AG10803 (cell line): ENCODE measurements at regions not wholly inside any gene's neighbourhood (a gene's known extent, or its start where the extent isn't known, plus 50 kb on each side); places are given as distances from the start of the nearest gene placed in this dataset.

ENCODE experiments used
- DNase-seq: peaks from one replicate; pipeline ENCODE4 v3.0.0; 2010; ENCODE audit warnings: low read depth
- H3K4me3 ChIP-seq: 2 replicates; pipeline ENCODE4 v1.5.1; 2011; ENCODE audit warnings: mild to moderate bottlenecking, low read length, control low read depth
- CTCF ChIP-seq: conservative IDR thresholded peaks from 2 replicates; pipeline ENCODE4 v1.5.1; 2011; ENCODE audit warnings: mild to moderate bottlenecking, low read length, control low read depth, inconsistent platforms

DNA sequence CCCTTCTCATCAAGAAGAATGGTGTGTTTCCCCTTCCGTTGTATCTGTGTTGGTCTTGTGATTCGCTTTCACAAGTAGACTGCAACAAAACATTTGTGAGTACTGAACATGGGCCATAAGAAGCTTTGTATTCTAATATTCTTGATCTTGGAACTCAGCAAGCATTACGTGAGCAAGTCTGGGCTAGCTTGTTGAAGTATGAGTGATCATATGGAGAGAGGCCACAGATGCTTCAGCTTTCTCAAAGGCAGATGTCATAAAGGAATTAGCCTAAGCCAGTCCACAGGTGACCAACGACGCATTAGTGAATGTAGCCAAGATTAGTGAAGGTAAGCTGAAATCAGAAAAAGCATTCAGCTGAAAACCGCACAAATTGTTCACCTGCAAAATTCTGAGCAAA lies 609.6 kb upstream of the NEGR1 start:
- no peak for DNase-seq
- no peak for TF ChIP-seq CTCF
- no peak overlapping the region for H3K4me3 ChIP-seq

DNA sequence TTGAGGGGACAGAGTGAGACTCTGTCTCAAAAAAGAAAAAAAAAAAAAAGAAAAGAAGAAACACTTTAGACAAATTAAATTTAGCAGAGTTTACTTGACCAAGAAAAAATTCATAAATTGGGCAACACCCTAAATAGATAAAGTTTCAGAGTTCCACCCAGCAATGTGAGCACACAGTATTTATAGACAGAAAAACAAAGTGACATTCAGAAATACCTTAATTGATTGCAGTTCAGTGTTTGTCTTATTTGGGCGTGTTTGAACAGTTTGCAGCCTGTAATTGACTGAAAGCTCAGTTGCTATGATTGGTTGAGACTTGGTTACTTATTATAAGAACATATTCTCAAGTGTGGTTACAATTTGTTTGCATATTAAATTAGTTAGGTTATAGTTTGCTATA lies 603.5 kb upstream of the NEGR1 start:
- H3K4me3 ChIP-seq = no peak overlapping the region
- TF ChIP-seq CTCF = no peak

GRCh38 chr1:72885017-72885416 lies 602.7 kb upstream of the NEGR1 start:
- H3K4me3 ChIP-seq = no peak overlapping the region
- DNase-seq = no peak
- TF ChIP-seq CTCF = no peak

More for the DNA sequence above, 603.5 kb upstream of the NEGR1 start:
- DNase-seq = no peak

DNA sequence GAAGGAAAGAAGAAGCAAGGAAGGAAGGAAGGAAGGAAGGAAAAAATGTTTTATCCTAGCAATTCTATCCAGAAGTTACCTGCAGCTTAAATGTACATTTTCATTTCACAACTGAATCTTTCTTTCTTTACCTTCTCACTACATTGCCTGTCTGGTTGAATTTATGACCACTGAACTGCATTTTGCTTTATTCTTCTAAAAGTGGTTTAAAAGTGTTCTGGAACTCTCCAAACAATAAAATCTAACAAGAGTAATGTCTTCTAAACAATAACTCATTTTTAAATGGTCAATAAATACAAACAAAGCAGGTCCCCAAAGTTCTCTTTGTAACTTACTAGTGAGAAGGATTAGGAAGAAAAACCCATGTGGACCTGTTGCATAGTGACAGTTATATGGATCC lies 587.5 kb upstream of the NEGR1 start:
- no peak overlapping the region for H3K4me3 ChIP-seq
- no peak for DNase-seq
- no peak for TF ChIP-seq CTCF

GRCh38 chr1:72869441-72869840 lies 587.1 kb upstream of the NEGR1 start:
- no peak for DNase-seq
- H3K4me3 ChIP-seq = no peak overlapping the region
- no peak for TF ChIP-seq CTCF

- no peak for DNase-seq
- H3K4me3 ChIP-seq = no peak overlapping the region
- no peak for TF ChIP-seq CTCF
Observed at GRCh38 chr1:72851597-72851996, 569.3 kb upstream of the NEGR1 start.

DNA sequence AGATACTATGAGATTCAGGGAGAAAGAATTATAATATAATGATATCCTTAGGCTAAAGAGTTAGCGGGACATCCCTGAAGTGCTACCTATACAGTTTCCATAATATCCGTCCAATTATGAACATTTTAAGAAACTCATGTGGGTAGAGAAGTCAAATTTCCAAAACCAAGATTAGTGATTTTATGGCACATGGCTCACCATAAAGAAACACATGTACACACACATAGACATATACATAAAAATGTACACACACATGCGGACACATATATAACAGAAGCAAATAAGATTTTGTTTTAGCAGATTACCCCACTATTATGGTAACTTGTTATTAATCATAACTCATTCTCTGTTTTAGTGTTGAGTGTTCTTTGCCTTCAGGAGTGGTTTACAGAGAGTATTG lies 566.7 kb upstream of the NEGR1 start:
- no peak overlapping the region for H3K4me3 ChIP-seq
- no peak for DNase-seq
- no peak for TF ChIP-seq CTCF
